CD8-positive, alpha-beta memory T cell (primary cell): ENCODE measurements at regions not wholly inside any gene's neighbourhood (a gene's known extent, or its start where the extent isn't known, plus 50 kb on each side); places are given as distances from the start of the nearest gene placed in this dataset.

ENCODE experiments used
- CTCF ChIA-PET: fragments of 350-600 bp; sonication (Branson Sonifier 250); formaldehyde crosslinking; loops from one replicate; lab custom pipeline; 2021; ENCODE audit warnings: antibody characterized with exemption; lab: Charles Lee
- POLR2A ChIA-PET: fragments of 350-600 bp; sonication (Branson Sonifier 250); formaldehyde crosslinking; loops from one replicate; lab custom pipeline; 2021; ENCODE audit warnings: antibody characterized with exemption; lab: Charles Lee
- DNase-seq, 5 donors: peaks; one replicate each; pipeline versions ENCODE4 v3.0.0 to v3.0.0-alpha.2; 2020 to 2022; ENCODE audit warnings: mixed read lengths in 1 of 5
- H3K27ac ChIP-seq: one replicate; pipeline ENCODE4 v1.7.0; 2013; ENCODE audit warnings: low read depth, mild to moderate bottlenecking, low read length, moderate library complexity
- H3K27me3 ChIP-seq: 2 replicates; pipeline ENCODE4 v1.7.0; 2013; ENCODE audit warnings: low read length, mild to moderate bottlenecking; ENCODE audit not compliant: insufficient read depth, poor library complexity, severe bottlenecking
- H3K36me3 ChIP-seq: 2 replicates; pipeline ENCODE4 v1.7.0; 2013; ENCODE audit warnings: mild to moderate bottlenecking, low read length, moderate library complexity; ENCODE audit not compliant: insufficient read depth
- H3K4me1 ChIP-seq: 2 replicates; pipeline ENCODE4 v1.7.0; 2013; ENCODE audit warnings: mild to moderate bottlenecking, low read length, moderate library complexity; ENCODE audit not compliant: insufficient read depth
- H3K4me3 ChIP-seq: 2 replicates; pipeline ENCODE4 v1.7.0; 2013; ENCODE audit warnings: mild to moderate bottlenecking, low read length
- H3K9me3 ChIP-seq: 2 replicates; pipeline ENCODE4 v1.7.0; 2013; ENCODE audit warnings: mild to moderate bottlenecking, low read length
- H3K27ac Mint-ChIP-seq, 8 donors: one replicate each; pipeline ENCODE4 v1.8.0; 2020 to 2021; ENCODE audit warnings: mixed read lengths in 8 of 8, mild to moderate bottlenecking in 6 of 8, inconsistent platforms in 3 of 8, moderate library complexity in 3 of 8
- H3K27me3 Mint-ChIP-seq, 2 donors: one replicate each; pipeline ENCODE4 v1.8.0; 2020 to 2021; ENCODE audit warnings: mixed read lengths in 2 of 2, mild to moderate bottlenecking in 1 of 2, moderate library complexity in 1 of 2
- H3K36me3 Mint-ChIP-seq, 3 donors: one replicate each; pipeline ENCODE4 v1.8.0; 2020 to 2021; ENCODE audit warnings: mixed read lengths in 3 of 3, inconsistent platforms in 1 of 3, mild to moderate bottlenecking in 1 of 3
- H3K4me1 Mint-ChIP-seq, 3 donors: one replicate each; pipeline ENCODE4 v1.8.0; 2020 to 2021; ENCODE audit warnings: mixed read lengths in 3 of 3, inconsistent platforms in 1 of 3, mild to moderate bottlenecking in 1 of 3
- H3K4me3 Mint-ChIP-seq, 7 donors: one replicate each; pipeline ENCODE4 v1.8.0; 2020 to 2021; ENCODE audit warnings: mixed read lengths in 7 of 7, mild to moderate bottlenecking in 6 of 7, moderate library complexity in 4 of 7, inconsistent platforms in 2 of 7
- H3K9me3 Mint-ChIP-seq, 5 donors: one replicate each; pipeline ENCODE4 v1.8.0; 2020 to 2022; ENCODE audit warnings: mixed read lengths in 5 of 5, mild to moderate bottlenecking in 3 of 5, moderate library complexity in 2 of 5, inconsistent platforms in 1 of 5

- H3K27me3 ChIP-seq = no peaks in the 10 kb centered on the region
- Mint-ChIP-seq H3K4me3 (no peak overlapping the region), H3K27me3 (peaks cover 6 to 18% of the 10 kb centered on the region in 2 donors), H3K4me1 (no peaks in the 10 kb centered on the region), H3K9me3 (no peaks in the 10 kb centered on the region), H3K27ac (peak overlapping the region in 1 of 8 donors; percentile 69), H3K36me3 (no peaks in the 10 kb centered on the region)
- no peak for DNase-seq
- ChIA-PET CTCF (no interaction called here), POLR2A (no interaction called here)
- no peaks in the 10 kb centered on the region for H3K9me3 ChIP-seq
- no peaks in the 10 kb centered on the region for H3K36me3 ChIP-seq
- H3K27ac ChIP-seq = no peak overlapping the region
- H3K4me1 ChIP-seq = no peaks in the 10 kb centered on the region
- no peak overlapping the region for H3K4me3 ChIP-seq
Measured at GRCh38 chr17:56733833-56734232, 99.9 kb downstream of the C17orf67 start.

- no peak for DNase-seq
- no peaks in the 10 kb centered on the region for H3K36me3 ChIP-seq
- Mint-ChIP-seq H3K9me3 (no peaks in the 10 kb centered on the region), H3K36me3 (no peaks in the 10 kb centered on the region), H3K4me3 (no peak overlapping the region), H3K27me3 (peaks cover 2 to 26% of the 10 kb centered on the region in 2 donors), H3K4me1 (no peaks in the 10 kb centered on the region), H3K27ac (no peak overlapping the region)
- H3K9me3 ChIP-seq = no peaks in the 10 kb centered on the region
- H3K27me3 ChIP-seq = no peaks in the 10 kb centered on the region
- H3K4me1 ChIP-seq = no peaks in the 10 kb centered on the region
- no peak overlapping the region for H3K27ac ChIP-seq
- H3K4me3 ChIP-seq = no peak overlapping the region
- CTCF ChIA-PET = interaction anchor here (0.8 to 1.5 kb wide), 3 partner anchors 11 to 20 kb away, joined by 3 to 4 read pairs (median 3); no protein-coding TSS in a partner anchor
- POLR2A ChIA-PET = no interaction called here
Measured at GRCh38 chr17:56735842-56736241, 97.9 kb downstream of the C17orf67 start.

- Histone ChIP-seq H3K27me3 (no peaks in the 10 kb centered on the region), H3K9me3 (no peaks in the 10 kb centered on the region), H3K27ac (no peak overlapping the region), H3K4me1 (no peaks in the 10 kb centered on the region), H3K4me3 (no peak overlapping the region), H3K36me3 (no peaks in the 10 kb centered on the region)
- DNase-seq = no peak
- CTCF ChIA-PET = no interaction called here
- POLR2A ChIA-PET = no interaction called here
- H3K36me3 Mint-ChIP-seq = no peaks in the 10 kb centered on the region
- no peak overlapping the region for H3K4me3 Mint-ChIP-seq
- no peaks in the 10 kb centered on the region for H3K4me1 Mint-ChIP-seq
- H3K9me3 Mint-ChIP-seq = no peaks in the 10 kb centered on the region
- peak overlapping the region in 1 of 8 donors; percentile 5 for H3K27ac Mint-ChIP-seq
- peaks cover 2 to 31% of the 10 kb centered on the region in 2 donors for H3K27me3 Mint-ChIP-seq
Measured at GRCh38 chr17:56737421-56738161, 96.1 kb downstream of the C17orf67 start.

- H3K9me3 Mint-ChIP-seq = no peaks in the 10 kb centered on the region
- H3K4me3 ChIP-seq = no peak overlapping the region
- DNase-seq = no peak
- H3K27ac Mint-ChIP-seq = no peak overlapping the region
- H3K36me3 Mint-ChIP-seq = no peaks in the 10 kb centered on the region
- H3K27me3 Mint-ChIP-seq = peaks cover 7 to 31% of the 10 kb centered on the region in 2 donors
- no peaks in the 10 kb centered on the region for H3K4me1 Mint-ChIP-seq
- H3K4me3 Mint-ChIP-seq = no peak overlapping the region
- no peaks in the 10 kb centered on the region for H3K4me1 ChIP-seq
- no peaks in the 10 kb centered on the region for H3K27me3 ChIP-seq
- no peak overlapping the region for H3K27ac ChIP-seq
- no peaks in the 10 kb centered on the region for H3K36me3 ChIP-seq
- POLR2A ChIA-PET = no interaction called here
- CTCF ChIA-PET = no interaction called here
- no peaks in the 10 kb centered on the region for H3K9me3 ChIP-seq
Measured at GRCh38 chr17:56739376-56739775, 94.3 kb downstream of the C17orf67 start.

GRCh38 chr17:56739776-56740175 is 93.9 kb downstream of the C17orf67 start:
- Histone ChIP-seq H3K9me3 (no peaks in the 10 kb centered on the region), H3K27ac (no peak overlapping the region), H3K4me3 (no peak overlapping the region), H3K36me3 (no peaks in the 10 kb centered on the region), H3K27me3 (no peaks in the 10 kb centered on the region), H3K4me1 (no peaks in the 10 kb centered on the region)
- Mint-ChIP-seq H3K36me3 (no peaks in the 10 kb centered on the region), H3K27ac (no peak overlapping the region), H3K27me3 (peaks cover 7 to 31% of the 10 kb centered on the region in 2 donors), H3K4me3 (no peak overlapping the region), H3K9me3 (no peaks in the 10 kb centered on the region), H3K4me1 (no peaks in the 10 kb centered on the region)
- no peak for DNase-seq
- ChIA-PET CTCF (no interaction called here), POLR2A (no interaction called here)

- H3K27me3 Mint-ChIP-seq = peaks cover 7 to 31% of the 10 kb centered on the region in 2 donors
- CTCF ChIA-PET = no interaction called here
- no peaks in the 10 kb centered on the region for H3K4me1 Mint-ChIP-seq
- H3K27ac Mint-ChIP-seq = no peak overlapping the region
- H3K27me3 ChIP-seq = no peaks in the 10 kb centered on the region
- POLR2A ChIA-PET = no interaction called here
- no peak for DNase-seq
- H3K27ac ChIP-seq = no peak overlapping the region
- no peak overlapping the region for H3K4me3 Mint-ChIP-seq
- no peaks in the 10 kb centered on the region for H3K36me3 ChIP-seq
- H3K9me3 Mint-ChIP-seq = no peaks in the 10 kb centered on the region
- no peaks in the 10 kb centered on the region for H3K4me1 ChIP-seq
- no peaks in the 10 kb centered on the region for H3K36me3 Mint-ChIP-seq
- H3K4me3 ChIP-seq = no peak overlapping the region
- H3K9me3 ChIP-seq = no peaks in the 10 kb centered on the region
Measured at GRCh38 chr17:56740481-56740880, 93.2 kb downstream of the C17orf67 start.
